NCI-H82 treated with DMSO at 0.1 percent for 48 hours (cell line): ENCODE measurements at regions not wholly inside any gene's neighbourhood (a gene's known extent, or its start where the extent isn't known, plus 50 kb on each side); places are given as distances from the start of the nearest gene placed in this dataset.
"Not testable (repeated sequence)": the region's sequence is repeated elsewhere in the genome, so short reads cannot be mapped to it uniquely, and the experiment has no call there.

ENCODE experiments used
- DNase-seq: peaks from one replicate; lab custom pipeline; 2025; ENCODE audit not compliant: unreplicated experiment; lab: John Stamatoyannopoulos, UW

DNA sequence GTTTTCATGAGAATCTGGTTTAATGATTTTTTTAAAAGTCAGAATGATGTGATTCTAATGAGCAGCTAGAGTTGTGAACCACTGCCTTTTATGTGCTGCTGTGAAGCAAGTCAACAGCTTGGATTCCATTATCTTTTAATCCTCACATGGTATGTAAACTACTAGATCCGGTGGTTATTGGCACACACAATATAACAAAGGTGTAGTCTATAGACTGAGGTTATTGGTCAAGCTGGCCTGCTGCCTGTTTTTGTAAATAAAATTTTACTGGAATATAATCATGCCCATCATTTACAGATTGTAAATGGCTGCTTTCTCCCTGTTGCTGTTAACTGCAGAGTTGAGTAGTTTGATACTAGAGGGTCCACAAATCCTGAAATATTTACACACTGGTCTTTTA lies 103.1 kb downstream of the OTOL1 start:
- peak; percentile 14 for DNase-seq

DNA sequence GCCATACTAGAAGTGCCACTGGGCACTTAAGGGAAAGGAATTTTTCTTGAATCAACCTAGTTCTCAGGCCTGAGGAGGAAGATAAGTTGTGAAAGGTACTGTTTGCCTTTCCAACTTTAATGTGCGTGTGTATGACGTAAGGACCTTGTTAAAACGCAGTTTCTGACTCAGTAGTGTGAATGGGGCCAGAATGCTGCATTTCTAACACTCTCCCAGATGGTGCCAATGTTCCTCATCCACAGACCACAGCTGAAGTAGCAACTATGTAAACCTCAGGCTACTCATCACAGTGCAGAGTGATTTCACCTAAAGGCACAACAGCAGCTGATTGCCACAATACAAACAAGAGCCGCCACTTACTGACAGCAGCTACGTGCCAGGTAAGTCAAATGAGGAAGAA lies 103.6 kb downstream of the OTOL1 start:
- no peak for DNase-seq

DNA sequence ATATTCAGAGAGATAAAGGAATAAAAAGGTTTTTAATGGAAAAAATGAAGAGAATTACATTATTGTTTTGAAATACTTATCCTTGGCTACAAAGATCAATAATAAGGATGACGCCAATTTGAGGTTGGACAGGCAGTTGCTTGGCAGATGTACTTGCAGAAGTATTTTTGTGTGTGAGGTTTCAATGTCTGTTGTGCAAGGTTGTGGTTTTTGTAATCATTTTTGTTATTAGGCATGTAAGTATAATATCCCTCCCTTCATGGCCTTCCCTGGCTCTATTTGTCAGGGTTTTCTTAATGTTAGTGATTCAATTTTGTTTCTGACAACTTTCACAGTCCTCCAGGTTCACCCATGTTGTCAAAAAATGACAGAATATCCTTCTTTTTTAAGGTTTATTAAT lies 105.9 kb downstream of the OTOL1 start:
- DNase-seq, result no peak

DNA sequence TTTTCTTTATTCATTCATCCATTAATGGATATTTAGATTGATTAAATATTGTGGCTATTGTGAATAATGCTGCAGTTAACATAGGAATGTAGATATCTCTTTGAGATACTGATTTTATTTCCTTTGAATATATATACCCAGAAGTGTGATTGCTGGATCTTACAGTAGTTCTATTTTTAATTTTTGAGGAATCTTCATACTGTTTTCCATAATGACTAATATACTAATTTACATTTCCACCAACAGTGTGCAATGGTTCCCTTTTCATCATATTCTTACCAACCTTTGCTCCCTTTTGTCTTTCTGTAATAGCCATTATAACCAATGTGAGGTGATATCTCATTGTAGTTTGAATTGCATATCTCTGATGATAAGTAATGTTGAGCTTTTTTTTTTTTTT lies 106.3 kb downstream of the OTOL1 start:
- DNase-seq, result no peak

DNA sequence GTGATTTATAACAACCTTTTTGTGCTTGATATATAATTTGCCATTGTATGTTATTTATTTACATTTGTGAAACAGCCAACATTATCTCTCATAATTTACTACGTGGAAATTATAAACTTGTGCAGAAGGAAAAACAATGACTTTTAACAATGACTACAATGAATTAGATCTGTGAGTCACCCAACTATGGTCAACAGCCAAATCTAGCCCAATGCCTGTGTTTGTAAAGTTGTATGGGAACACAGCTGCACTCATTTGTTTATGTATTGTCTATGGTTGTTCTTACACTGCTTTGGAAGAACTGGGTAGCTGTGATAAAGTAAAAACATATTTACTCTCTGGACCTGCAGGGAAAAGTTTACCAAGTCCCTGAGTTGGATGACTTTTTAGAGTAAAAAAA lies 110.4 kb downstream of the OTOL1 start:
- DNase-seq, result no peak

DNA sequence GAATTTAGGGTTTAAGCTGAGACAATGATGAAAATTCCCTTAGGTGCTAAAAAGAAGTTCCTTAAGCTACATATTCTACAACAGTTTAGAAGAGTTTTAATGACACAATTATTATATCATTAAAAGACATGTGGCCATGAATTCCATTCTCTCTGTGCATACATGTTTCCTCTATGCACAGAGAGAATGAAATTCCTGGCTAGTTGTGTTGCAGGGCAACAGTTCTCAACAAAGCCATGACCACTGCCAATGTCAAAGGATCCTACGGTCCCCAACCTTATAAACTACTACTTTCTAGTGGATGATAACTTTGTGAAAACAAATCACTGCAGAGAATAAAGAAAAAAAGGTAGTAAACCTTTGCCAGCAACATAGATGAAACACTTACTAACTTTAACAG lies 122.7 kb downstream of the OTOL1 start:
- no peak for DNase-seq

DNA sequence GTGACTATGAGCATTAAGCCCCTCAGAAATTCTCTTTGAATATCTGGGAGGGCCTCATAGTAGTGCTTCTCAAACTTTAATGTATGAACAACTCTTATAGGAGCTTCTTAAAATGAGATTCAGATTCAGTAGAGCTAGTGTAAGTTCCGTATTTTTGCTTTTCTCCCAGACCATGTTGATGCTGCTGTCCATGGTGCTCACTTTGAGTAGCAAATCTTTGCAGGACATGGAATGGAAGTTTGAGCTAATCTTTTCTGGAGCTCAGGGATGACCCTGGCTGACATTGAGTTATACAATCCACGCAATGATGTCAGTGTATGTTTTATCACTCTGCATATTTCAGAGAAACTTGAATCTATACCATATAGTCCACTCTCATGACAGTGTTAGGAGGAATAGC lies 134.2 kb downstream of the OTOL1 start:
- no peak for DNase-seq

DNA sequence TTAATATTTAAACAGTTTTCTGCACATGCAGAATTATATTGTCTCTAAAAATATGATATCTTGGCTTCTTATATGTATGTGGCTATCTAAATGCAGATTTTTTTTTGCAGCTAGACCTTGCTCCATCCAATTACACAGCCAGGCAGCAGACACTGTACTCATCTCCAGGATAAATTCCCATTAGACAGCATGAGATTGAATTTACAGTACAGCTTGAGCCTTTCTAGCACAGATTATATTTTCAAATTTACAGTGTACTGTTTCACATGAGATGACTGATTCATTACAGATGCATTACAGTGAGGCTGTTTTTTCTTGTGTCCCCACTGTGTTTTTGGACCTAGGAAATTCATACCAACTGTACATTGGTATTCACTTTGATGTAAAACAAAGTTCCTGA lies 134.9 kb downstream of the OTOL1 start:
- no peak for DNase-seq

DNA sequence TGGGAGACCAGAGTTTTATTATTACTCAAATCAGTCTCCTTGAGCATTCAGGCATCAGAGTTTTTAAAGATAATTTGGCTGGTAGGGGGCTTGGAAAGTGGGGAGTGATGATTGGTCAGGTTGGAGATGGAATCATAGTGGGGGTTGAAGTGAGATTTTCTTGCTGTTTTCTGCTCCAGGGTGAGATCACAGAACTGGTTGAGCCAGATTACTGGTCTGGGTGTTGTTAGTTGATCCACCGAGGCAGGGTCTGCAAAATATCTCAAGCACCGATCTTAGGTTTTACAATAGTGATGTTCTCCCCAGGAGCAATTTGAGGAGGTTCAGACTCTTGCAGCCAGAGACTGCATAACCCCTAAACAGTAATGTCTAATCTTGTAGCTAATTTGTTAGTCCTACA lies 141.0 kb downstream of the OTOL1 start:
- no peak for DNase-seq

DNA sequence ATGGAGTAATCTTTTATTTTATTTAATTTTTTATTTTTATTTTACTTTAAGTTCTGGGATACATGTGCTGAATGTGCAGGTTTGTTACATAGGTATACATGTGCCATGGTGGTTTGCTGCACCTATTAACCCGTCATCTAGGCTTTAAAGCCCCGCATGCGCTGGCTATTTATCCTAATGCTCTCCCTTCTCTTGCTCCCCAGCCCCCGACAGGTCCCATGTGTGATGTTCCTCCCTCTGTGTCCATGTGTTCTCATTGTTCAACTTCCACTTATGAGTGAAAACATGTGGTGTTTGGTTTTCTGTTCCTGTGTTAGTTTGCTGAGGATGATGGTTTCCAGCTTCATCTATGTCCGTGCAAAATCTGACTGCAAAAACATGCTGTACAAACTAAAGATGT lies 142.5 kb downstream of the OTOL1 start:
- not testable (repeated sequence) for DNase-seq

DNA sequence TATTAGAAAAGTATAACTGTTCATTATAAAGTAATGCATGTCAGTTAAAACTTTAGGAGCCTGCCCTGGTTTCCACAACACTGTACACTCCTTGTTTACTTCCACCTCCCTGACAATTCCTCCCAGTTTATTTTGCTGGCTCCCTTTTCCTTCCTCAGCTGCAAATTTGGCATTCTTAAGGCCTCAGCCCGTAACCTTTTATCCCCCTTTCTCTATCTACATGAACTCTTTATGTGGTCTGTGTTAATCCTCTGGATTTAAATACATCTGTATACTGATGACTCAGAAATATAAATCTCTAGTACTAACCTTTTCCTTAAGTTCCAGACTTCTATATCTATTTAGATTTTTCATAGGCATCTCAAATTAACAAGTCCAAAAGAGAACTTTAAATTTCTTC lies 143.6 kb downstream of the OTOL1 start:
- DNase-seq, result no peak

DNA sequence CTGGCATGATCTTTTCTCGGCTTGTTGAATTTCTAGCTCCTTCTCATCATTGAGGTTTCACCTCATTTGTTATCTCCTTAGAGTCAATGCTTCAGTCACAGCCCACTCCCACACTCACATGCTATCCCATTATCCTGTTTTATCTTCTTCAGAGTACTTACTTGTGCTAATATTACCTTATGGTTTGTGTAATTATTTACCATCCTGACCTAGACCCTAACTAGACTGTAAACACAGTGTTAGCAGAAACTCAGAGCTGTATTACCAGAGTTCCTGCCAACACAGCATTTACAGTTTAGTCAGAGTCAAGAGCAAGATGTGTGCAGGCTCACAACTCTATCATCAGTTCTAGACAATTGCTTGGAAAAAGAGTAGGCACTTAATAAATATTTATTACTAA lies 144.7 kb downstream of the OTOL1 start:
- no peak for DNase-seq

DNA sequence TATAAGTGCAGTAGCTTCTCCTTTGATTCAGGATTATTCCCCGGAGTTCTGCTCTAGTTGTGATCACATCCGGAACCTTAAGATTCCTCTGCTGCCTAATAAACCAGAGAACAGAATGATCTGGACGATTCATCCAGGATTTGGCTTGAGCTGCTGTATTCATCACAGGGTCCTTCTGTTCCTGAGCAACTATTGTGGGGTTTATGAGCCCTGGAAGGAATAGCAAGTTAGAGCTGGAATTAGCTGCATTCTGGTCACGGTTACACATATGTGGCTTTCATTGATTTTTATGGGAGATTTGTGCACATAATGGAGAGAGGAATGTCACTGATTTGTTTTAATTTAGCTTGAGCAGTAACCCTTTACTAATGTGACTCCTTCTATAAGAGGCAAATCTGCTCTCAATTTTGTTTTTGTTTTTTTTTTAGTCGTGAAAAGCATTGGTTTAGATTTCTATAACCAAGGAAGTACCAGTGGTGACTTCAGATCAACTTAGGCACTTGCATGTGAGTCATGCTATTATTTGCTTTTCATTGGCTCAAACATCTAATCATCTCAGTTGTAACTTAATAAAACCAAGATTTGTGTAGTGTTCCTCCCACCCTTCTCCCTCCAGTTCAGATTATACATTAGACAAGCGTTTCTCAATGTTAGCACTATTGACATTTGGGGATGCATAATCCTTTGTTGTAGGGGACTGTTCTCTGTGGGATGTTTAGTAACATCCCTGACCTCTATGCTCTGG lies 148.5 kb downstream of the OTOL1 start:
- no peak for DNase-seq

DNA sequence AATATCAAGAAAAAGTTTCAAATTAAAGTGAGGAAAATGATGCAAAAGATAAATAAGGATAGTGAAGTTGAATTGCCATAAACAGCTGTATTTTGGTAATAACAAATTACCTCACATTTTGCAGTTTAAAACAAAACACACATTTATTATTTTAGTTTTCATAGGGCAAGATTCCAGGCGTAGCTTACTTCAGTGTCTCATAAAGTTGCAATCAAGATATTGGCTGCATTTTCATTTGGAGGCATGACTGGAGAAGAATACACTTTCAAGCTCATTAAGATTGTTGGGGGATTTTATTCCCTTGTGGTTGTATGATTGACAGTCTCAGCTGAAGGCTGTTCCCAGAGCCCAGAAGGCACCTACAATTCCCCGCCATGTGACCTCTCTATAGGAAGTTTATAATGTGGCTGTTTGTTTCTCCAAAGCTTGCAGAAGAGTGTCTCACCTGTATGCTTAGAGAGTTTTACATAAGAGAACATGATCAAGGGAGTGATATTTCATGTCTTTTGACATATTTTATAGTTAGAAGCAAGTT lies 151.4 kb downstream of the OTOL1 start:
- no peak for DNase-seq

DNA sequence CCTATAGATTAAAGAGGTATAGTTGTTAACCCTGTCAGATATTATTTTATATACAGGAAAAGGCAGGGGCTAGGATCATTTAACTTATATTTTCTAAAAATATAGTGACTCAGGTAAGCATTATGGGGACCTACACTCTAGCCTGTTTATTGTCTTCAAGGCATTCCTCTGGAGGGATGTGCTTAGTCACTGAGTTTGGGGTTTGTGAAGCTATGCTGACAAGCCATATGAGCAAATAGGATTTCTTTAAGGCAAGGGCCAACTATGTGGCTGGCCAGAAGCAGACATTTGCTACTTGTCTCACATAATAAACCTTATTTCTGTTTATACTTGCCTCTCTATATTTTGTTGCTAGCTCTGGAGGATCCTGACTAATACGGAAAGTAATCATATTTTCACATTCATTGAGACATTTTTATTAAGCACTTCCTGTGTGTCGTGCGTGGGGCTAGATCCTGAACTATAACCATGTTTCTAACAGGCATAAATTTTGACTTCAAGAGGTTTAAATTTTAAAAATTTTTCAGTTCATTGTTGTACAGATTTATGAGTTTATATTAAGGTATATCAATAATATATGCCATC lies 153.4 kb downstream of the OTOL1 start:
- DNase-seq, result no peak

DNA sequence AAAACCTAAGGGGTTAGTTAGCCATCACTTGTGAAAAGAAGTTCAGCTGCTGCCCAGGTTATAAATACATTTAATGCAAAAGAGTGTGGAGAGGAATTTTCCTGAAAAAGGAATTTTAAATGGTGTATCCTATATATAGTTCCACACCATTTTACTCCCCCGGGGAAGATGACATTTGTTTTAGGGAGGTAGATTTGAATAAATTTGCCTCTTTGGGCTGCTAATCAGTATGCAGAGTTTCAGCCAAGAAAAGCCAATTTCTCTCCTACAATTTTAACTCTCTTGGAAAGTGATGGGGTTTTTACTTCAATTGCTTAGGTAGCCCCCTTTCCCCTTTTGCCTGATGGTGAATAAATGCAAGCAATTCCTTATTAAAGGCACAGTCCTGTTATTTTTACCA lies 161.2 kb downstream of the OTOL1 start:
- DNase-seq, result no peak

DNA sequence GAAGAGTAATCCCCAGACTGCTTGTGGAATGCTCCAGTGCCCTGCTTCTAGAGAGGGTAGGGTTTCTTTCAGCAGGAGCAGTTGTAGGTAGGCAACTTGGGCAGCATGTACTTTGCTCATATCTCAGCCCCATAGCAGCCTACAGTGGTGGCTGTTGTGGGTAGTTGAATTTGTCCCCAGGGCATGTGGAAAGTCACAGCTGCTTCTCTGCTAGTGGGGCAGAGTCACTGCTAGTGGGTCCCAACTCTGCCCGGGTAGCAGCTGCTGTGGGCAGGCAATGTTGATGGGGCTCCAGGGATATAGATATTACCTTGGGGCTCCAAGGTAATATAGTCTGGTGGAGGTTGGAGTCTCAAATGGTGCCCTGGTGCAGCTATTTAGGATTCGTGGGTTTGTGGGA lies 174.5 kb downstream of the OTOL1 start:
- DNase-seq, result no peak

DNA sequence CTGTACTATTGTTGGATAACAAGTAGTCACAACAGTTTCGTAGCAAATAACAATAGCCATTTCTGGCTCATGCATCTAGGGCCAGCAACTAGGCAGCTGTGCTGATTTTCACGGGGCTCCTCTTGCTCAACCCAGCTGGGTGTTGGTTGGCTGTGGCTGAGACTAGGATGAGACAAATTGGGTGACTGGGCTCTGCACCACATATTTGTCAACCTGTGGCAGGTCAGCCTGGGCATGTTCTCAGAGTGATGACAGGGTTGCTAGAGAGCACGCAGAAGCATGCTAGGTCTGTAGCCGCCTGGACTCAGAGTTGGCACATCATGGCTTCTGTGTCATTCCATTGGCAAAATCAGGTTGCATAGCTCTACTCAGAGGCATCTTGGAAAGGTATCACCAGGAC lies 175.9 kb downstream of the OTOL1 start:
- no peak for DNase-seq

DNA sequence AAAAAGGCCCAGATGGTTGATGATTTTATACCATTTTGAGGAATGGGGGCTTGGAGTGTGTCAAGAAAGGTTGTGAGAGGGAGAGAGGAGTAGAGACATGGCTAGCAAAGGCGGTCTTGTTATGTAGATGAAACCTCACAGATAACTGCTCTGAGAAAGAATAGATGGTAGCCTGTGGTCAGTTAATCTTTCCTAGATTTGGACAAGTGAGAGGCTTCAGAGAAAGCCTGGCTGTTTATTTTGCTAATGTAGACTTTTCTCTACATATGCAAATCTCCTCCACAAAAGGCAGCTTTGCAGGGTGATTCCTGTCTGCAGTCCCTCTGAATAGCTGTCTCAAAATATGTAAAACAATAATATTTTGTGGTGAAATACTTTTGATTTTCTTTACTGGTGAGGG lies 177.3 kb downstream of the OTOL1 start:
- no peak for DNase-seq

DNA sequence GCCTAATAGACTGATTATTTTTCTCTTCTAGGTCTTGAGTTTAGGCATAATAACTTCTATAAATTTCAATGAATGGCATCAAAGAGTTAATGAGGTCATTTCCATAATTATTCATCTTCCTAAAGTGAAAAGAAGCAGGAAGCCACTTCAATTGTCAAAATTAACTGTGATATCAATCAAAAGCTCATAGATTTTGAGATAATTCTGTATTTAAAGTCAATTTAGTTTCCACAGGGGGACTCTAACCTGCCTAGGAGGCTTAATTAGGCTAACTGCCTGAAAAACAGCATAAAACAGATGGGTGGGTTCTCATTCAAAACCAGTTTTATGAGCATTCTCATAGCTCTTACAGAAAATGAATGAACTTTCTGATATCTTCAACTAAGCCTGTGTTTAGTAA lies 177.8 kb downstream of the OTOL1 start:
- DNase-seq, result no peak

DNA sequence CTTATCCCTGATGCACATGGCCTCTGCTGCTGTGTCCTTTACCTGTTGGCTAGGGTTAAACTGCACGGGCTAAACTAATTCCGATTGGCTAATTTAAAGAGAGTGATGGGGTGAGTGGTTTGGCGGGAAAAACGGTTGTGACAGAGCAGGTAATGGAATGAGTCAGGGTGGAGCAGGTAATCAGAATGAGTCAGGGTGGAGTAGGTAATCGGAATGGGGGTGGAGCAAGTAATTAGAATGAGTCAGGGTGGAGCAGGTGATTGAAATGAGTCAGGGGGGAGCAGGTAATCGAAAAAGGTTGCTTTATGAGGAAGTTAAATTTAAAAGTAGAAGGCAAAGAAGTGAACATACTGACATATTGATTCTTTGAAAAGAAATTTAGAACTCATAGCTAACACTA lies 185.2 kb downstream of the OTOL1 start:
- DNase-seq, result not testable (repeated sequence)

DNA sequence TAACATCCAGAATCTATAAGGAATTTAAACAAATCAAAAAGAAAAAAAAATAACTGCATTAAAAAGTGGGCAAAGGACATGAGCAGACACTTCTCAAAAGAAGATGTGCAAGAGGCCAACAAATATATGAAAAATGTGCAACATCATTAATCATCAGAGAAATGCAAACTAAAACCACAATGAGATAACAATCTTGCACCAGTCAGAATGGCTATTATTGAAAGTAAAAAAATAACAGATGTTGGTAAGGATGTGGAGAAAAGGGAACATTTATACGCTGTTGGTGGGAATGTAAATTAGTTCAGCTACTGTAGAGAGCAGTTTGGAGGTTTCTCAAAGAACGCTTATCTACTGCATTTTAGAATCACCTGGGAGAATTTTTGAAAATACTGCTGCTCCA lies 186.1 kb downstream of the OTOL1 start:
- no peak for DNase-seq
